ENCODE measurements at regions not wholly inside any gene's neighbourhood (a gene's known extent, or its start where the extent isn't known, plus 50 kb on each side); places are given as distances from the start of the nearest gene placed in this dataset.
"Not testable (repeated sequence)": the region's sequence is repeated elsewhere in the genome, so short reads cannot be mapped to it uniquely, and the experiment has no call there.

- Mint-ChIP-seq H3K4me1 (no peaks in the 10 kb centered on the region), H3K36me3 (ENCODE audit: low read depth) (no peaks in the 10 kb centered on the region), H3K4me3 (no peak overlapping the region), H3K27ac (no peak overlapping the region), H3K27me3 (no peaks in the 10 kb centered on the region), H3K9me3 (no peaks in the 10 kb centered on the region)
- CTCF ChIA-PET, result no interaction called here
- DNase-seq, result no peak
- POLR2A ChIA-PET, result no interaction called here
Observed at GRCh38 chr11:96538104-96538503, 148.3 kb downstream of the JRKL start.

DNA sequence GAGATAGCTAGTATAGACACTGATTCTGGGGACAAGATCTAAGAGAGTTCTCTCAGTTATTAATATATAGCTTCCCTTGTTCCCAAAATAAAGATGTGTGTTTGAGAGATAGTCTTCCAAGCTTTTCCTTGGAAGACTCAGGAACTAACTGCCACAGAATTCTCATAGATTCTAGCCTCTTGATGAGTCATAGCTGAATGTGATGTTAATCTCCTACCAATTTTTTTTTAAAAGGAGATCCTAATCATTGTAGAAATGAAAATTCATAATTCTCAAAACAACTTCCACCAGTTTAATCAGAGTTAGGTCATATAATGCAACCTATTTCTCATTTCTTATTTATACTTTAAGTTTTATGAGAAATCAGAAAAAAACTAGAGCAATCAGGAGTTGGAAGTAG lies 148.8 kb downstream of the JRKL start:
- H3K27ac Mint-ChIP-seq, result no peak overlapping the region
- no peak for DNase-seq
- ChIA-PET POLR2A (no interaction called here), CTCF (no interaction called here)
- H3K27me3 Mint-ChIP-seq, result no peaks in the 10 kb centered on the region
- H3K4me1 Mint-ChIP-seq, result no peaks in the 10 kb centered on the region
- no peaks in the 10 kb centered on the region for H3K9me3 Mint-ChIP-seq
- no peak overlapping the region for H3K4me3 Mint-ChIP-seq
- H3K36me3 Mint-ChIP-seq (ENCODE audit: low read depth), result no peaks in the 10 kb centered on the region

GRCh38 chr11:96540875-96541274 lies 151.1 kb downstream of the JRKL start:
- no peaks in the 10 kb centered on the region for H3K27me3 Mint-ChIP-seq
- CTCF ChIA-PET, result no interaction called here
- POLR2A ChIA-PET, result no interaction called here
- H3K36me3 Mint-ChIP-seq (ENCODE audit: low read depth), result no peaks in the 10 kb centered on the region
- H3K4me1 Mint-ChIP-seq, result no peaks in the 10 kb centered on the region
- no peaks in the 10 kb centered on the region for H3K9me3 Mint-ChIP-seq
- DNase-seq, result no peak
- no peak overlapping the region for H3K27ac Mint-ChIP-seq
- H3K4me3 Mint-ChIP-seq, result no peak overlapping the region

GRCh38 chr11:96543177-96543576 lies 153.4 kb downstream of the JRKL start:
- ChIA-PET POLR2A (no interaction called here), CTCF (no interaction called here)
- Mint-ChIP-seq H3K4me1 (no peaks in the 10 kb centered on the region), H3K27ac (no peak overlapping the region), H3K27me3 (peaks cover 2% of the 10 kb centered on the region), H3K4me3 (no peak overlapping the region), H3K9me3 (no peaks in the 10 kb centered on the region), H3K36me3 (ENCODE audit: low read depth) (no peaks in the 10 kb centered on the region)
- no peak for DNase-seq

- H3K4me1 Mint-ChIP-seq; DNase-seq; H3K27ac Mint-ChIP-seq; CTCF ChIA-PET; H3K36me3 Mint-ChIP-seq (ENCODE audit: low read depth); H3K27me3 Mint-ChIP-seq; POLR2A ChIA-PET; H3K4me3 Mint-ChIP-seq; H3K9me3 Mint-ChIP-seq: not testable (repeated sequence)
Observed at GRCh38 chr11:96545192-96545591, 155.4 kb downstream of the JRKL start.

DNA sequence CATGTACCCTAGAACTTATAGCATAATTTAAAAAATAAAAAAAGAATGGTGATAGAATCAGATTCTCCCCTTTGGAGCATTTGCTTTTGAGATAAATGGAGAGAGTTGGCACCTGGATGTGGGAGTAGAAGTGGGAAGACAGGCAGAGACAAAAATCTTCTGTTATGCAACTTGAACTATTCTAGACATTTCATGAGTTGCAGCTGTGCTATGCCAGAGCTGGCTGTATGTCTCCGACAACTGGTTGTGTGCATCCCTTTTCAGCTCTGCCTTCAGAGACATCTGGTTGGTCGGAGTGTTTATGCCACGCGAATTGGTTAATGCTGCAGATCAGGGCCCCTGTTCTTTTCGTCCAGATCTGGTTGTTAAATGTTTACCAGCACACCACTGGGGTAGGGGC lies 161.3 kb downstream of the JRKL start:
- ChIA-PET CTCF (no interaction called here), POLR2A (no interaction called here)
- DNase-seq, result no peak
- Mint-ChIP-seq H3K4me3 (no peak overlapping the region), H3K27me3 (peaks cover 2% of the 10 kb centered on the region), H3K27ac (no peak overlapping the region), H3K4me1 (no peaks in the 10 kb centered on the region), H3K9me3 (no peaks in the 10 kb centered on the region), H3K36me3 (ENCODE audit: low read depth) (no peaks in the 10 kb centered on the region)

GRCh38 chr11:96554236-96554820 lies 164.5 kb downstream of the JRKL start:
- no peaks in the 10 kb centered on the region for H3K4me1 Mint-ChIP-seq
- no peak overlapping the region for H3K27ac Mint-ChIP-seq
- ChIA-PET POLR2A (no interaction called here), CTCF (no interaction called here)
- no peaks in the 10 kb centered on the region for H3K9me3 Mint-ChIP-seq
- no peaks in the 10 kb centered on the region for H3K36me3 Mint-ChIP-seq (ENCODE audit: low read depth)
- DNase-seq, result no peak
- no peak overlapping the region for H3K4me3 Mint-ChIP-seq
- H3K27me3 Mint-ChIP-seq, result no peaks in the 10 kb centered on the region

GRCh38 chr11:96555826-96556225 lies 166.0 kb downstream of the JRKL start:
- POLR2A ChIA-PET; H3K4me3 Mint-ChIP-seq; H3K27ac Mint-ChIP-seq; H3K36me3 Mint-ChIP-seq (ENCODE audit: low read depth); H3K27me3 Mint-ChIP-seq; CTCF ChIA-PET; H3K4me1 Mint-ChIP-seq; H3K9me3 Mint-ChIP-seq: not testable (repeated sequence)
- peak; percentile 24 for DNase-seq

DNA sequence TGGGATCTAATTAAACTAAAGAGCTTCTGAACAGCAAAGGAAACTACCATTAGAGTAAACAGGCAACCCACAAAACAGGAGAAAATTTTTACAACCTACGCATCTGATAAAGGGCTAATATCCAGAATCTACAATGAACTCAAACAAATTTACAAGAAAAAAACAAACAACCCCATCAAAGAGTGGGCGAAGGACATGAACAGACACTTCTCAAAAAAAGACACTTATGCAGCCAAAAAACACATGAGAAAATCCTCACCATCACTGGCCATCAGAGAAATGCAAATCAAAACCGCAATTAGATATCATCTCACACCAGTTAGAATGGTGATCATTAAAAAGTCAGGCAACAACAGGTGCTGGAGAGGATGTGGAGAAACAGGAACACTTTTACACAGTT lies 170.9 kb downstream of the JRKL start:
- H3K27ac Mint-ChIP-seq; H3K9me3 Mint-ChIP-seq; H3K4me3 Mint-ChIP-seq; H3K4me1 Mint-ChIP-seq; DNase-seq; H3K36me3 Mint-ChIP-seq (ENCODE audit: low read depth); POLR2A ChIA-PET; CTCF ChIA-PET; H3K27me3 Mint-ChIP-seq: not testable (repeated sequence)

DNA sequence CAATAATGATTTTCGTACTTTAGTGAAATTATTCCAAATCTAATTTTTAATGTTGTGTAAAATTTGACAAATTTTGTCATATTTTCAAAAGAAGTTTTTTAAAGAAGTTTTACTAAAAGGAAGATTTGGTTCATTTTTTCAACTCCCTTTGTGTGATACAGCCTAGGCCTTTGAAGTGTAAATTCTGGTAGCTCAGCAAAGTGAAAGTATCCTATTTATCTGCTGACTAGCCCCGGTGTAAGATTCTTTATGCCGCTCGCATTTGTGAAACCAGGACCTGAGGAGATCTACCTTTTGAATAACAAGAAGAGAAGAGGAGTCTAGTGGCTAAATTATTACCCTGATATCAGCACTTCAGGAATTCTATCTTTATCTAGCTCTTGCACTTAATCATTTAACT lies 177.4 kb downstream of the JRKL start:
- no peaks in the 10 kb centered on the region for H3K9me3 Mint-ChIP-seq

DNA sequence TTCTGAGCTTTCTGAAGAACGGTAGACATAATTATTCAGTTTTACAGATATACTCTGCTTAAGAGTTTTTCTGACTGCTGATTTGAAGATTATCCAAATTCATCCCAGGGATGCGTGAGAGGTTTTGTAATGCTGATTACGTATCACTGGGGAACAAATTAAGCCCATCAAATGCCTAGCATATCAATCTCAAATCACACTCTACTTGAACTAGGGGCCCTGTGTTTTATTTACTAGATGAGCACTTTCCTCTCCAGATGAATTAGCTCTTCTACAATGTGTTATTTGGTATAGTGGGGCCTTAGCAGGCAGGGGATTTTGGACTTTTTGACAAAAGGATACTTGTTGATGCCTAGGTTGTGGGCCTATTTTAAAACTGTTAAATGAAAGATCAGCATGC lies 177.9 kb downstream of the JRKL start:
- ChIA-PET CTCF (no interaction called here), POLR2A (no interaction called here)
- H3K4me1 Mint-ChIP-seq, result no peaks in the 10 kb centered on the region
- H3K27me3 Mint-ChIP-seq, result no peaks in the 10 kb centered on the region
- H3K9me3 Mint-ChIP-seq, result no peaks in the 10 kb centered on the region
- no peak overlapping the region for H3K27ac Mint-ChIP-seq
- DNase-seq, result no peak
- H3K4me3 Mint-ChIP-seq, result no peak overlapping the region
- no peaks in the 10 kb centered on the region for H3K36me3 Mint-ChIP-seq (ENCODE audit: low read depth)

More for the DNA sequence above, 177.4 kb downstream of the JRKL start:
- no peaks in the 10 kb centered on the region for H3K4me1 Mint-ChIP-seq
- CTCF ChIA-PET, result no interaction called here
- H3K4me3 Mint-ChIP-seq, result no peak overlapping the region
- H3K36me3 Mint-ChIP-seq (ENCODE audit: low read depth), result no peaks in the 10 kb centered on the region
- H3K27ac Mint-ChIP-seq, result no peak overlapping the region
- POLR2A ChIA-PET, result no interaction called here
- H3K27me3 Mint-ChIP-seq, result no peaks in the 10 kb centered on the region
- DNase-seq, result peak; percentile 42

GRCh38 chr11:96576383-96576782 lies 186.6 kb downstream of the JRKL start:
- no peaks in the 10 kb centered on the region for H3K4me1 Mint-ChIP-seq
- no peaks in the 10 kb centered on the region for H3K9me3 Mint-ChIP-seq

DNA sequence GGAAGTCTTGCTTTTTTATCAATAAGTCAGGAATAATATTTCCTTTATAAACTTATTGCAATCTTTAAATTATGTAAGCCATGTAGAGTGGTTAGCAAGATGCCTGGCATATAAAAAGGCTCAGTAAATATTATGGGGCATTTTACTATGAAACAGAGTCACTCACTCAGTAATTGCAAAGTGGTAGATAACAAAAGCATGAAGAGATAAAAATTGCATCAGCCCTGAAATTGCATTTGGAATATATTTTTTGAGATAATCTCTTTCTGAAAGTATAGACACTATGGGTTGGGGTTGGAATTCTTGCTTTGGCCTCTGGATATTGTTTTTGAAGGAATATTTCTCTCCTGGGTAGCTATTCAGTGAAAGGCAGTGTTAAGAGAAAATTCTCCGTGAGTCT lies 188.6 kb downstream of the JRKL start:
- no peak for DNase-seq
- Mint-ChIP-seq H3K4me1 (no peaks in the 10 kb centered on the region), H3K36me3 (ENCODE audit: low read depth) (no peaks in the 10 kb centered on the region), H3K27ac (no peak overlapping the region), H3K4me3 (no peak overlapping the region), H3K9me3 (no peaks in the 10 kb centered on the region), H3K27me3 (no peaks in the 10 kb centered on the region)
- ChIA-PET CTCF (no interaction called here), POLR2A (no interaction called here)

More at GRCh38 chr11:96576383-96576782, 186.6 kb downstream of the JRKL start:
- no peaks in the 10 kb centered on the region for H3K36me3 Mint-ChIP-seq (ENCODE audit: low read depth)
- no peak overlapping the region for H3K4me3 Mint-ChIP-seq
- ChIA-PET CTCF (no interaction called here), POLR2A (no interaction called here)
- no peak overlapping the region for H3K27ac Mint-ChIP-seq
- H3K27me3 Mint-ChIP-seq, result no peaks in the 10 kb centered on the region
- no peak for DNase-seq

GRCh38 chr11:96579656-96580055 lies 189.8 kb downstream of the JRKL start:
- Mint-ChIP-seq H3K27ac (no peak overlapping the region), H3K36me3 (ENCODE audit: low read depth) (no peaks in the 10 kb centered on the region), H3K9me3 (no peaks in the 10 kb centered on the region), H3K4me3 (no peak overlapping the region), H3K4me1 (no peaks in the 10 kb centered on the region), H3K27me3 (no peaks in the 10 kb centered on the region)
- ChIA-PET POLR2A (no interaction called here), CTCF (no interaction called here)
- no peak for DNase-seq

Measured in activated CD4-positive, alpha-beta T cell treated with anti-CD3 and anti-CD28 coated beads, Interleukin-2, amount 10 ng/mL, durations not matched to agents 7 days and 5 days (primary cell).